Right lobe of liver (tissue), 4 donors: ENCODE measurements at regions not wholly inside any gene's neighbourhood (a gene's known extent, or its start where the extent isn't known, plus 50 kb on each side); places are given as distances from the start of the nearest gene placed in this dataset.

ENCODE experiments used
- CTCF ChIP-seq, 4 donors: fragments of 200-600 bp in 3 of 4; fragments of 450-650 bp in 1 of 4; IDR thresholded peaks; one replicate each; pipeline versions ENCODE4 v1.5.1 to v1.8.0; 2016 to 2022; ENCODE audit warnings: antibody characterized with exemption in 4 of 4, mild to moderate bottlenecking in 2 of 4
- POLR2A ChIP-seq: fragments of 450-650 bp; IDR thresholded peaks from one replicate; pipeline ENCODE4 v1.6.1; 2017; ENCODE audit warnings: antibody characterized with exemption, mild to moderate bottlenecking
- donor health status: DM: no; HTN: no; CAD: no.
- donor health status: DM: no; HTN: no; CAD: no.
- donor health status: DM: no; HTN: yes; CAD: no.

GRCh38 chr11:19441288-19441687, 200.5 kb upstream of the E2F8 start:
- TF ChIP-seq CTCF (IDR thresholded peaks at IDR 0.05) (no peak), POLR2A (no peak)
